Endothelial cell of umbilical vein (primary cell): ENCODE measurements at regions not wholly inside any gene's neighbourhood (a gene's known extent, or its start where the extent isn't known, plus 50 kb on each side); places are given as distances from the start of the nearest gene placed in this dataset.

Experiments
- BruUV-seq: library from RNA; stranded (reverse); fragments of 400-500 nt; replicated peaks from 2 replicates; lab custom pipeline; 2021; lab: Mats Ljungman, UMichigan
- CTCF ChIA-PET: fragments of 300-600, 350-600 bp; sonication (Branson Sonifier 250); formaldehyde crosslinking; loops from one replicate; lab custom pipeline; 2021; ENCODE audit warnings: antibody characterized with exemption, inconsistent platforms; lab: Charles Lee
- POLR2A ChIA-PET: fragments of 300-600, 350-600 bp; sonication (Branson Sonifier 250); formaldehyde crosslinking; loops from one replicate; lab custom pipeline; 2021; ENCODE audit warnings: antibody characterized with exemption, inconsistent platforms; lab: Charles Lee
- DNase-seq: peaks from one replicate; pipeline ENCODE4 v3.0.0-alpha.2; 2011; ENCODE audit warnings: low read depth, low spot score
- FAIRE-seq: peaks from 2 replicates; lab custom pipeline; 2011; peaks lifted over from hg19 to GRCh38; lab: Jason Lieb, UNC
- H2AFZ ChIP-seq: 2 replicates; pipeline ENCODE4 v1.6.0; 2012; ENCODE audit warnings: low read depth, low read length, control low read depth, inconsistent platforms
- H3K27ac ChIP-seq: 2 replicates; pipeline ENCODE4 v1.5.1; 2011; ENCODE audit warnings: low read depth, mild to moderate bottlenecking, control low read depth, low read length, moderate library complexity; ENCODE audit not compliant: insufficient read depth
- H3K27me3 ChIP-seq, 2 experiments: 2 replicates each; pipeline versions ENCODE4 v1.6.0 to v1.6.1; 2011; ENCODE audit warnings: low read length in 2 of 2, mixed read lengths in 1 of 2; ENCODE audit not compliant: control insufficient read depth in 2 of 2, insufficient read depth in 2 of 2
- H3K36me3 ChIP-seq, 2 experiments: 2 replicates in 1 of 2; 3 replicates in 1 of 2; pipeline ENCODE4 v1.5.1; 2011; ENCODE audit warnings: low read length in 2 of 2, mild to moderate bottlenecking in 1 of 2, moderate library complexity in 1 of 2; ENCODE audit not compliant: control insufficient read depth in 2 of 2, insufficient read depth in 2 of 2; ENCODE audit errors: extremely low read depth in 1 of 2
- H3K4me1 ChIP-seq: 3 replicates; pipeline ENCODE4 v1.5.1; 2011; ENCODE audit warnings: mild to moderate bottlenecking, low read length; ENCODE audit not compliant: control insufficient read depth, insufficient read depth; ENCODE audit errors: extremely low read depth
- H3K4me2 ChIP-seq: 2 replicates; pipeline ENCODE4 v1.6.1; 2011; ENCODE audit warnings: low read length, control low read depth, mixed read lengths; ENCODE audit not compliant: insufficient read depth
- H3K4me3 ChIP-seq, 3 experiments: fragments of 200-600 bp in 1 of 3; sonication (generic), shearing (Covaris generic) in 1 of 3; replicated peaks in 1 of 3; 2 replicates each; pipeline ENCODE4 v1.5.1; 2011 to 2016; ENCODE audit warnings: control low read depth in 3 of 3, low read length in 3 of 3, mild to moderate bottlenecking in 2 of 3, inconsistent platforms in 1 of 3, low read depth in 1 of 3, moderate library complexity in 1 of 3; ENCODE audit not compliant: insufficient read depth in 1 of 3
- H3K79me2 ChIP-seq: 2 replicates; pipeline ENCODE4 v1.6.0; 2012; ENCODE audit warnings: low read length, inconsistent platforms; ENCODE audit not compliant: control insufficient read depth, insufficient read depth
- H3K9ac ChIP-seq: replicated peaks from 2 replicates; pipeline ENCODE3; 2011; ENCODE audit warnings: low read length, control low read depth; ENCODE audit not compliant: insufficient read depth; ENCODE audit errors: extremely low read depth
- H3K9me1 ChIP-seq: replicated peaks from 3 replicates; pipeline ENCODE4 v1.6.0; 2011; ENCODE audit warnings: mild to moderate bottlenecking, low read length; ENCODE audit not compliant: control insufficient read depth, insufficient read depth; ENCODE audit errors: extremely low read depth
- H3K9me3 ChIP-seq: replicated peaks from 2 replicates; pipeline ENCODE4 v1.5.1; 2012; ENCODE audit warnings: low read length, inconsistent platforms; ENCODE audit not compliant: control insufficient read depth, insufficient read depth
- H4K20me1 ChIP-seq: replicated peaks from 2 replicates; pipeline ENCODE3; 2011; ENCODE audit warnings: mild to moderate bottlenecking, low read length; ENCODE audit not compliant: control insufficient read depth, insufficient read depth; ENCODE audit errors: extremely low read depth
- EZH2 ChIP-seq: IDR thresholded peaks from 2 replicates; pipeline ENCODE4 v1.6.1; 2012; ENCODE audit warnings: borderline replicate concordance, low read depth, mild to moderate bottlenecking, moderate library complexity, low read length, inconsistent platforms; ENCODE audit not compliant: severe bottlenecking
- FOS ChIP-seq: IDR thresholded peaks from 2 replicates; pipeline ENCODE4 v1.6.1; 2011; ENCODE audit warnings: mild to moderate bottlenecking, low read length, moderate library complexity, borderline replicate concordance; ENCODE audit not compliant: insufficient read depth
- GATA2 ChIP-seq: IDR thresholded peaks from 2 replicates; pipeline ENCODE4 v1.7.0; 2011; ENCODE audit warnings: low read depth, mild to moderate bottlenecking, moderate library complexity, mixed read lengths, low read length; ENCODE audit not compliant: insufficient read length, insufficient read depth
- JUN ChIP-seq: IDR thresholded peaks from 2 replicates; pipeline ENCODE4 v1.6.1; 2011; ENCODE audit warnings: borderline replicate concordance, low read depth; ENCODE audit not compliant: insufficient read length, insufficient read depth
- MYC ChIP-seq: IDR thresholded peaks from one replicate; pipeline ENCODE4 v1.6.1; 2011; ENCODE audit warnings: mild to moderate bottlenecking, low read depth, low read length
- POLR2A ChIP-seq: IDR thresholded peaks from 2 replicates; pipeline ENCODE4 v1.6.1; 2012; ENCODE audit warnings: low read depth, mild to moderate bottlenecking, control low read depth, low read length
- POLR2AphosphoS5 ChIP-seq: IDR thresholded peaks from 2 replicates; pipeline ENCODE4 v1.6.1; 2012; ENCODE audit warnings: low read depth, mild to moderate bottlenecking, control low read depth, low read length, moderate library complexity; ENCODE audit not compliant: insufficient read depth
- dilution Hi-C: fragments of 300-500 bp; cut with MboI; formaldehyde crosslinking; loops from one replicate; pipeline ENCODE4 v1.15.0; 2019; ENCODE audit warnings: low sequenced_read_pairs; ENCODE audit not compliant: extremely low pct_ligation_motif_present
- intact Hi-C: fragments of 100-400 bp; cut with micrococcal nuclease; formaldehyde crosslinking; loops from one replicate; pipeline ENCODE4 v1.10.0; 2022
- TF ChIP-seq, protein P1 (sequence below), 2 donors: IDR thresholded peaks; 1 replicate in 1 of 2; 2 replicates in 1 of 2; pipeline ENCODE4 v1.5.1; 2011; ENCODE audit warnings: low read length in 2 of 2, mild to moderate bottlenecking in 2 of 2, moderate library complexity in 2 of 2, control low read depth in 1 of 2, inconsistent platforms in 1 of 2, low read depth in 1 of 2; ENCODE audit not compliant: insufficient read depth in 1 of 2; ENCODE audit errors: extremely low read depth in 1 of 2
- TF ChIP-seq, protein P2 (sequence below): IDR thresholded peaks from 2 replicates; pipeline ENCODE4 v1.6.1; 2011; ENCODE audit not compliant: insufficient read depth, insufficient read length

DNA sequence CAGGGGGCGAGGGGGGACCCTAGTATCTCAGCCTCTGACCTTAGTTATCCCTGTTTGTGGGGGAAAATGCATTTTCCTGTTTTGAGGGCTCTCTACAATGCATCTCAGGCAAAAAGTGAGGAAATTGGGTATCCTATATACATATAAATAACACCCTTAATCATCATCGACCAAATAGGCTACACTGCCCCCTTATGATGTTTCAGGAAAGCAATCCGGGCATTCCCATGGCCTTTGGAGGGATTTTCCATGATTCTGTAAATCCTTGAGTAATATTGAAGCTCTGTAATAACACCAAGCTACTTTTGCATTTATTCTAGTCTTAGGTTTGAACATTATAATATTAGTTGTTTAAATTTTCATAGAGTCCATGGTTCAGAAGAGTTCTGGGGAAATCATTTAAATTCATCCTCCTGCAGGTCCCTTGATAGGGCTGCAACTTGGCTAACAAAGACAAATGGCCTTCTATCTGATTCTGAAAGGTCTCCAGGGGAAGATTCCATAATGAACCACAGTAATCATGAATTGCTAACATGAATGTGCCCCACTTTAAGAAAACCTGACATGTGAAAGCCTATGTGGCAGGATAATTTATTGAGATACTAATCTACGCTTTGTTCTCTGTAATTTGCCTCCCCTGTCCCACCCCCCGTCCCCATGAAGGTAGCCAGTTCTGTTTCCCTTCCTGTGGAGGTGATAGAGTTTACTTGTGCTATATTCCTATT, 91.5 kb upstream of the SCOC start:
- no peaks in the 10 kb centered on the region for H3K79me2 ChIP-seq
- H3K27ac ChIP-seq, result no peak overlapping the region
- intact Hi-C loops, result no loop called here
- no peaks in the 10 kb centered on the region for H3K9me3 ChIP-seq
- dilution Hi-C loops, result no loop called here
- no peak overlapping the region for H3K4me3 ChIP-seq
- H3K9me1 ChIP-seq, result no peaks in the 10 kb centered on the region
- FAIRE-seq, result no peak
- H3K36me3 ChIP-seq, result no peaks in the 10 kb centered on the region
- H2AFZ ChIP-seq, result no peak overlapping the region
- no peak overlapping the region for H3K4me2 ChIP-seq
- peaks cover 12 to 16% of the 10 kb centered on the region in 2 experiments for H3K27me3 ChIP-seq
- no peaks in the 10 kb centered on the region for H4K20me1 ChIP-seq
- H3K9ac ChIP-seq, result no peak overlapping the region
- BruUV-seq, result no TSS peak
- CTCF ChIA-PET, result interaction anchor here (0.7 to 2.7 kb wide), 8 partner anchors 9 to 547 kb away, joined by 3 to 8 read pairs (median 4); no protein-coding TSS in a partner anchor
- TF ChIP-seq FOS (no peak), POLR2AphosphoS5 (no peak), JUN (no peak), MYC (no peak), POLR2A (no peak), GATA2 (no peak), EZH2 (no peak)
- TF ChIP-seq, protein P1, sequence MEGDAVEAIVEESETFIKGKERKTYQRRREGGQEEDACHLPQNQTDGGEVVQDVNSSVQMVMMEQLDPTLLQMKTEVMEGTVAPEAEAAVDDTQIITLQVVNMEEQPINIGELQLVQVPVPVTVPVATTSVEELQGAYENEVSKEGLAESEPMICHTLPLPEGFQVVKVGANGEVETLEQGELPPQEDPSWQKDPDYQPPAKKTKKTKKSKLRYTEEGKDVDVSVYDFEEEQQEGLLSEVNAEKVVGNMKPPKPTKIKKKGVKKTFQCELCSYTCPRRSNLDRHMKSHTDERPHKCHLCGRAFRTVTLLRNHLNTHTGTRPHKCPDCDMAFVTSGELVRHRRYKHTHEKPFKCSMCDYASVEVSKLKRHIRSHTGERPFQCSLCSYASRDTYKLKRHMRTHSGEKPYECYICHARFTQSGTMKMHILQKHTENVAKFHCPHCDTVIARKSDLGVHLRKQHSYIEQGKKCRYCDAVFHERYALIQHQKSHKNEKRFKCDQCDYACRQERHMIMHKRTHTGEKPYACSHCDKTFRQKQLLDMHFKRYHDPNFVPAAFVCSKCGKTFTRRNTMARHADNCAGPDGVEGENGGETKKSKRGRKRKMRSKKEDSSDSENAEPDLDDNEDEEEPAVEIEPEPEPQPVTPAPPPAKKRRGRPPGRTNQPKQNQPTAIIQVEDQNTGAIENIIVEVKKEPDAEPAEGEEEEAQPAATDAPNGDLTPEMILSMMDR (IDR thresholded peaks at IDR 0.05; ENCODE audit: extremely low read depth in 1 of 2, insufficient read depth in 1 of 2, low read depth in 1 of 2, low read length in 2 of 2), result no peak
- TF ChIP-seq, protein P2, sequence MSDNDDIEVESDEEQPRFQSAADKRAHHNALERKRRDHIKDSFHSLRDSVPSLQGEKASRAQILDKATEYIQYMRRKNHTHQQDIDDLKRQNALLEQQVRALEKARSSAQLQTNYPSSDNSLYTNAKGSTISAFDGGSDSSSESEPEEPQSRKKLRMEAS, result no peak
- peak; percentile 29 for DNase-seq
- POLR2A ChIA-PET, result no interaction called here
- peaks cover 10% of the 10 kb centered on the region for H3K4me1 ChIP-seq
